ENCODE measurements at regions not wholly inside any gene's neighbourhood (a gene's known extent, or its start where the extent isn't known, plus 50 kb on each side); places are given as distances from the start of the nearest gene placed in this dataset.

DNA sequence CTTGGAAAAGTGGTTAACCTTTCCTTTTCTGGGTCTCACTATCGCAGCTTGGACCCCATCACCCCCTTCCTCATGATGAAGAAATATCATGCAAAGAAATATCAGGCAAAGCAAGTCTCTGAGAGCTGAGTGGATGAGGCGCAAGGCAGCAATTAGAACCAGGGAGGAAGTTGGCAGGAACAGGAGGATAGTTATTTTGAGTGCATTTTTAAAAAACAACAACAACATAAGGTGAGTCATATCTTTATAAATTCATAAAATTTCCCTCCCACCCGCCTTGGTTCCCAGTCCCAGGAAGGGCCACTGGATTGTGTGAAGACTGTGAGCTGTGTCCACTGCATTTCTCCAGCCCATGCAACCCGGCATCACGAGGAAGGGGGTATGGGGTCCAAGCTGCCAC is 316.9 kb upstream of the TLE3 start:
- no peak overlapping the region for H3K4me3 ChIP-seq (ENCODE audit: control insufficient read depth, low read depth, low read length)
- TF ChIP-seq, protein P1, sequence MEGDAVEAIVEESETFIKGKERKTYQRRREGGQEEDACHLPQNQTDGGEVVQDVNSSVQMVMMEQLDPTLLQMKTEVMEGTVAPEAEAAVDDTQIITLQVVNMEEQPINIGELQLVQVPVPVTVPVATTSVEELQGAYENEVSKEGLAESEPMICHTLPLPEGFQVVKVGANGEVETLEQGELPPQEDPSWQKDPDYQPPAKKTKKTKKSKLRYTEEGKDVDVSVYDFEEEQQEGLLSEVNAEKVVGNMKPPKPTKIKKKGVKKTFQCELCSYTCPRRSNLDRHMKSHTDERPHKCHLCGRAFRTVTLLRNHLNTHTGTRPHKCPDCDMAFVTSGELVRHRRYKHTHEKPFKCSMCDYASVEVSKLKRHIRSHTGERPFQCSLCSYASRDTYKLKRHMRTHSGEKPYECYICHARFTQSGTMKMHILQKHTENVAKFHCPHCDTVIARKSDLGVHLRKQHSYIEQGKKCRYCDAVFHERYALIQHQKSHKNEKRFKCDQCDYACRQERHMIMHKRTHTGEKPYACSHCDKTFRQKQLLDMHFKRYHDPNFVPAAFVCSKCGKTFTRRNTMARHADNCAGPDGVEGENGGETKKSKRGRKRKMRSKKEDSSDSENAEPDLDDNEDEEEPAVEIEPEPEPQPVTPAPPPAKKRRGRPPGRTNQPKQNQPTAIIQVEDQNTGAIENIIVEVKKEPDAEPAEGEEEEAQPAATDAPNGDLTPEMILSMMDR (IDR thresholded peaks at IDR 0.05; ENCODE audit: control insufficient read depth, insufficient read depth, low read depth, low read length, missing control alignments), result no peak

DNA sequence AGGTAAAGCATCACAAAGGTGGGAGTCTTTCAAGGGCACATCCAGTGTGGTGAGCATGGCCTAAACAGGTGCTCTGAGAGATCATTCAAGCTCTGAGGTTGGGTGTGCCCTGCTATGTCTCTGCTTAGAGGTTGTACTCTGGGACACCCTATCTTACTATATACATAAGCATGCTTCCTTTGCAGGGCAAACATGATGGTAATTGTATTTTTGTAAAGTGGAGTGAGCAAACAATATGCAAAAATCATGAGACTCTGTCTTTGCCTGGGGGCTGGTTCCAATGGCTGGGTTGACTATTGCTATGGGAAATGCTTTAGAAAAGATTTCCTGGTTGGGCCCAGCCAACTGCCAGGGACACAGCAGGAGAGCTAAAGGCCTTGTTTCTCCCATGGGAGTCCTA is 315.1 kb upstream of the TLE3 start:
- no peak overlapping the region for H3K4me3 ChIP-seq (ENCODE audit: control insufficient read depth, low read depth, low read length)
- TF ChIP-seq, protein P1 (IDR thresholded peaks at IDR 0.05; ENCODE audit: control insufficient read depth, insufficient read depth, low read depth, low read length, missing control alignments), result no peak
- DNase-seq (ENCODE audit: low read depth), result no peak

More for the DNA sequence above, 316.9 kb upstream of the TLE3 start:
- DNase-seq (ENCODE audit: low read depth), result no peak

DNA sequence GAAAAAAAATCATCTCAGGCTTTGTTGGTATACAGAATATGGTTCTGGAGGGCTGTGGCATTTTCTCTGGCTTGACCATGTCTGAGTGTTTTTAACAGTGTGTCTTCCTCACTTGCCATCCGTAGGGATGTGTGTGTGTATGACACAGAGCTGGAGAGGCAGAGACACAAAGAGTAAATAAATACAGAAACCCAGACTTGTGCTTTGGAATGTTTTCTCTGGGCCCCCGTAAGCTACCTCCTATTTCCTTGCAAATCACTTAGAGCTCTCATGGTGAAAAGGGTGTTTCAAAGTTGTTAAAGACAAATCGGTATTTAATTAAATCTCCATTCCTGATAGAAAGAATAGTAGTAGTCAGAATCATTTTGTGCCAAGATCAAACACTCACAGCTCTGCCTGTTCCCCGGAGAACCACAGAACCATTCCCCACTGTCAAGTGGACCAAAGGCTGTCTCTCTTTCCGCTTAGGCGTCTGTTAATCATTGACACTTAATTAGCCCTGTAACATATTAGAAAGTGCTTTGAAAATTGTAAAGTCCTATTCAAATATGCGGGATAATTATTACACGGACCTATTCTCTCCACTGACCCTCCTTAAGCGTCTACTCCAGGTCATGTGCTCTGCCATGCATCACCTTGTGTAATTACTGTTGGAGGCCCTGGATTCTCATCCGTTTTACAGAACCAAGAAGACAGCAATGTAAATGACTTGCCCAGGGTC is 313.6 kb upstream of the TLE3 start:
- no peak overlapping the region for H3K4me3 ChIP-seq (ENCODE audit: control insufficient read depth, low read depth, low read length)
- TF ChIP-seq, protein P1 (IDR thresholded peaks at IDR 0.05; ENCODE audit: control insufficient read depth, insufficient read depth, low read depth, low read length, missing control alignments), result no peak
- DNase-seq (ENCODE audit: low read depth), result no peak

DNA sequence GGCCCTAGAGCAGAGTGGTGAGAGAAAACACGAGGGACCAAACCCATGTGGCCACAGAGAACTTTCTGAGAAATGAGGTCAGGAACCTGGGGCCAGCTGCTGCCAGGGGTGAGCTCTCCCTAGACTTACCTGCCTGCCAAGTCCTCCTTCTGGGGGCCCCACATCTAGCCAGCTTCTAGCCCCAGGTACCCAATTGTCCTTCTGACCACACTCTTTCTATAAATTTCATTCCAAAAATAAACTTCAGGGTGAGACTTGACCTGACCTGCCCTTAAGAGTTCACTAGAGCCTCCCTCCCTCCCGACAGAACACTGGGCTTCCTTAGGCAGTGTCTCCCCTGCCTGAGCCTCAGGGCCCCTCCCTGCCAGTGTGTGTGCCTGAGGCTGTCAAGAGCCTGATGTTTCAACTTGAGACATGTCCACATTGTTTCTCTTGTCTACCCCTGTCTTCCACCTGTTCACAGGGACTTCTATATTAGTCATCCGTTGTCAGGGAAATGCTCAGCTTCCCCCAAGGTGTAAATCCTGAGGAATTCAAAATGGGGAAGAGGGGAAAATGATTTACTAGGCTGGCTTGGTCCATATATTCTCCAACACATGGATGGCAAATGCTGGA is 312.8 kb upstream of the TLE3 start:
- DNase-seq (ENCODE audit: low read depth), result no peak
- H3K4me3 ChIP-seq (ENCODE audit: control insufficient read depth, low read depth, low read length), result no peak overlapping the region
- TF ChIP-seq, protein P1 (IDR thresholded peaks at IDR 0.05; ENCODE audit: control insufficient read depth, insufficient read depth, low read depth, low read length, missing control alignments), result no peak

DNA sequence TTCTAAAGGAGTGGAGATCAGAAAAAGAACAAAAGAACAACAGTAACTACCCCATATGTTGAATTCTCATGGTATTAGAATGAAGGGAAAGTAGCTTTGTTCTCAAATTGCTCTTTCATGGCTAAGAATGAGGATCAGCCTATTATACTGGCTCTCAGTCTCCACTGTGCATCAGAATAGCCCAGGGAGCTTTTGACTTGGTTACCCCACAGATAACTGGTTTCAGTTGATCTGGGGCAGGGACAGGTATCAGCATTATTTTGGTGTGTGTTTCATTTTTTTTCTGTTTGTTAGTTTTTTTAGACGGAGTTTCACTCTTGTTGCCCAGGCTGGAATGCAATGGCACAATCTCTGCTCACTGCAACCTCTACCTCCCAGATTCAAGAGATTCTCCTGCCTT is 311.7 kb upstream of the TLE3 start:
- no peak overlapping the region for H3K4me3 ChIP-seq (ENCODE audit: control insufficient read depth, low read depth, low read length)
- no peak for DNase-seq (ENCODE audit: low read depth)
- TF ChIP-seq, protein P1 (IDR thresholded peaks at IDR 0.05; ENCODE audit: control insufficient read depth, insufficient read depth, low read depth, low read length, missing control alignments), result no peak

DNA sequence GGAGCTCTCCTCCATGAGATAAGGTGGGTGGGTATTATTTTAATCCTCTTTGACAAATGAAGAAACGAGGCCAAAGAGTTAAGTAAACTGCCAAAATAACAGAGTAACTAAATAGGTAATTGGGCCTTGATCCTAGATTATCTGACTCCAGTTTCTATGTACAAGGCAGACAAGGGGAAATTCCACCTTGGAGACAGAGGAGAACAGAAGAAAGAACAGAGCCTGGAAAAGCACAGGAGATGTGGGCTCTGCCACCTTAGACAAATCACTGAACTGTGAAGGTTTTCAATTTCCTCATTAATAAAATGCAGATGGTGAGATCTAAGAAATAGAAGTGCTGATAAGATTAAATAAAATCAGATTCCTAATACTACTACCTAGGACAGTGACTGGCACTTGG is 310.2 kb upstream of the TLE3 start:
- H3K4me3 ChIP-seq (ENCODE audit: control insufficient read depth, low read depth, low read length), result no peak overlapping the region
- DNase-seq (ENCODE audit: low read depth), result no peak
- TF ChIP-seq, protein P1 (IDR thresholded peaks at IDR 0.05; ENCODE audit: control insufficient read depth, insufficient read depth, low read depth, low read length, missing control alignments), result no peak

Data from AG09309 (cell line).